NB4 (cell line): ENCODE measurements at regions not wholly inside any gene's neighbourhood (a gene's known extent, or its start where the extent isn't known, plus 50 kb on each side); places are given as distances from the start of the nearest gene placed in this dataset.

Source experiments
- DNase-seq: peaks from one replicate; pipeline ENCODE4 v3.0.0; 2010; ENCODE audit warnings: low read depth
- H3K4me3 ChIP-seq: one replicate; pipeline ENCODE4 v1.5.1; 2011; ENCODE audit warnings: mild to moderate bottlenecking, low read depth, low read length, moderate library complexity
- CTCF ChIP-seq: IDR thresholded peaks from one replicate; pipeline ENCODE4 v1.5.1; 2012; ENCODE audit warnings: low read depth, low read length
- MYC ChIP-seq: IDR thresholded peaks from 2 replicates; pipeline ENCODE4 v1.6.1; 2011; ENCODE audit warnings: low read depth, low read length
- POLR2A ChIP-seq: IDR thresholded peaks from 2 replicates; pipeline ENCODE4 v1.6.1; 2011; ENCODE audit warnings: mild to moderate bottlenecking; ENCODE audit not compliant: insufficient read length; ENCODE audit errors: extremely low read depth
- TF ChIP-seq, protein P1 (sequence below): IDR thresholded peaks from 2 replicates; pipeline ENCODE4 v1.6.1; 2011; ENCODE audit warnings: low read depth, low read length

DNA sequence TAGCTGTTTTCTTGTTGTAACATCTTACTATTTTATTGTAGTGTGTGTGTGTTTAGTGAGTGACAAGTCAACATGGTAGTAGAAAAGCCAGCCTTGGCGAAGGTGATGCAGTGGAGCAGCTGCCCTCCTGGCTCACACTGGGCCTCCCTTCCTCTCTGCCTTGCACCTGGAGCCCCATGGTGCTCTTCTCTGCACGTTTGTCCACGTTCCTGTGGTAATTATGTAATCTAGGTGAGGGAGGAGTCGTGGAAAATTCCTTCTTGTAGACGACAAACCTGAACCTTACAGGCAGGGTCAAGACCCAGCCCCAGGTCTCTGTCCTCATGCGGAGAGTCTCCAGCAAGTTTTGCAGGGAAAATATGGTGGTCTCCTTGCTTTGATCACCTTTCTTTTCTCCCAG, 348.3 kb upstream of the MKI67 start:
- no peak overlapping the region for H3K4me3 ChIP-seq
- TF ChIP-seq, protein P1, sequence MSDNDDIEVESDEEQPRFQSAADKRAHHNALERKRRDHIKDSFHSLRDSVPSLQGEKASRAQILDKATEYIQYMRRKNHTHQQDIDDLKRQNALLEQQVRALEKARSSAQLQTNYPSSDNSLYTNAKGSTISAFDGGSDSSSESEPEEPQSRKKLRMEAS, result no peak
- no peak for TF ChIP-seq CTCF
- no peak for TF ChIP-seq POLR2A
- no peak for TF ChIP-seq MYC
- DNase-seq, result no peak

- DNase-seq, result no peak
- TF ChIP-seq POLR2A, result no peak
- no peak for TF ChIP-seq CTCF
- no peak for TF ChIP-seq MYC
- TF ChIP-seq, protein P1, result no peak
- no peak overlapping the region for H3K4me3 ChIP-seq
Measured at GRCh38 chr10:128475686-128476367, 349.6 kb upstream of the MKI67 start.

- TF ChIP-seq, protein P1, result no peak
- TF ChIP-seq MYC, result no peak
- TF ChIP-seq POLR2A, result no peak
- no peak for TF ChIP-seq CTCF
- no peak for DNase-seq
- H3K4me3 ChIP-seq, result no peak overlapping the region
Measured at GRCh38 chr10:128476368-128476725, 350.1 kb upstream of the MKI67 start.

GRCh38 chr10:128476845-128477244, 350.6 kb upstream of the MKI67 start:
- no peak for TF ChIP-seq CTCF
- TF ChIP-seq, protein P1, result 0 out of 2 replicates have a peak, but pooled peaks have one; percentile 4
- H3K4me3 ChIP-seq, result no peak overlapping the region
- no peak for DNase-seq

- no peak for TF ChIP-seq POLR2A
- TF ChIP-seq, protein P1, result no peak
- TF ChIP-seq MYC, result no peak
- TF ChIP-seq CTCF, result no peak
- no peak overlapping the region for H3K4me3 ChIP-seq
- no peak for DNase-seq
Measured at GRCh38 chr10:128480601-128481000, 354.4 kb upstream of the MKI67 start.
